Hypothalamus (tissue), 51 donors: ENCODE measurements at regions not wholly inside any gene's neighbourhood (a gene's known extent, or its start where the extent isn't known, plus 50 kb on each side); places are given as distances from the start of the nearest gene placed in this dataset.
"Not testable (repeated sequence)": the region's sequence is repeated elsewhere in the genome, so short reads cannot be mapped to it uniquely, and the experiment has no call there.

Experiments used
- DNase-seq, 51 donors: peaks; one replicate each; lab custom pipeline; 2025; lab: John Stamatoyannopoulos, UW

GRCh38 chr12:131397493-131398181 lies 313.3 kb upstream of the SFSWAP start:
- DNase-seq: no peak

GRCh38 chr12:131399000-131399399 lies 311.9 kb upstream of the SFSWAP start:
- no peak for DNase-seq

DNA sequence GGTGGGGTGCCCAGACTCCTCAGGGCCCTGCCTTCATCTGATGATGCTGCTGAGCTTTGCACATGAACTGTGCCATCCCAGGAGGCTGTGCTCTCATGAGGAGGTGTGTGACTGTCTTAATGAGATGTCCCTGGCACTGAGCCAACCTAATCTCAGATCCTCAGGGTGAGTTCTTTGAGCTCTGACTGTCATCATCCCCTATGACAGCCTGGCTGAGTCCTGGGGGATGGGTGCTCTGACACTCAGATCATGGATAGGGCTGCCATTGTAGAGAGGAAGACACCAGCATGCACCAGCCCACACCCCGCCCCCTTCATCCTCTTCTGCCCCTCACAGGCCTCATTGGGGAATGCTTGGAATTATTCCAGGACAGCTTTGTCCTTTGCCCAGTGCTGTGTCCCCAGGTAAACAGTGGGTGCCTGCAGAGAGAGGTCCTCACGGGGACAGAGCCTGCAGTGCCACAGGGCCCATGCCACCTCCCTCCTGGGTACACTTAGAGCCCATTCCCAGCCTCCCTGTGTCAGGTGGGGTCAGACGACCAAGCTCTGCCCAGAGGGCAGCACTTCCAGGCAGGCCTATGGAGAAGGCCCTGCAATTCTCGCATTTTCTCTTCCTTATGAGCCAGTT lies 310.1 kb upstream of the SFSWAP start:
- DNase-seq: not testable (repeated sequence)

- peak in 4 of 51 donors; percentile 7 to 23 (median 16) for DNase-seq
Measured at GRCh38 chr12:131401907-131402633, 308.8 kb upstream of the SFSWAP start.

- no peak for DNase-seq
Measured at GRCh38 chr12:131402781-131403396, 308.0 kb upstream of the SFSWAP start.

DNA sequence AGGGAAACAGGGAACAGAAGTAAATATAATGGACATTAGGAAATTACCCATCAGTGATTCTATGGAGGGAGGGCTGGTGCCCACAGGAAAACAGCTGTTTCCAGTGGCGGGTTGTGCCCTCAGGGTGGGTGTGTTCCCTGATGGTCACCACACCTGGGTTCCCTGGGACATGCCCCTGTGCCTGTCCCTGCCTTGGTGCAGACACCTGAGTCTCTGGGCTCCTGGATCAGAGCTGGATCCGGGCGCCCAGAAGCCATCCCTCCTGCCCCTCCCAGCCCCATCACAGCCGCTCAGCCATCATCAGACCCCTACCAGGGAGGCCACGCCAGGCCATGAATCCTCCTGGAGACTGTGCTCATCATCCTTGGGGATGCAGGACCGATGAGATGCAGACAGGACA lies 307.2 kb upstream of the SFSWAP start:
- DNase-seq: no peak

DNA sequence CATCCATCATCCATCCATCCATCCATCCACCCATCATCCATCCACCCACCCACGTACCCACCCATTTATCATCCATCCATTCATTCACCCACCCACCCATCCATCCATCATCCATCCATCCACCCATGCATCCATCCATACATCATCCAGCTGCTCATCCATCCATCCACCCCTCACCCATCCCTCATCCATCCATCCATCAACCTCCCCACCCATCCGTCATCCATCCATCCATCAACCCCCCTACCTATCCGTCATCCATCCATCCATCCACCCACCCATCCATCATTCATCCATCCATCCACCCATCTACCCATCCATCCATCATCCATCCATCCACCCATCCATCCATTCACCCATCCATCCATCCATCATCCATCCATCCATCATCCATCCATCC lies 306.2 kb upstream of the SFSWAP start:
- no peak for DNase-seq

DNA sequence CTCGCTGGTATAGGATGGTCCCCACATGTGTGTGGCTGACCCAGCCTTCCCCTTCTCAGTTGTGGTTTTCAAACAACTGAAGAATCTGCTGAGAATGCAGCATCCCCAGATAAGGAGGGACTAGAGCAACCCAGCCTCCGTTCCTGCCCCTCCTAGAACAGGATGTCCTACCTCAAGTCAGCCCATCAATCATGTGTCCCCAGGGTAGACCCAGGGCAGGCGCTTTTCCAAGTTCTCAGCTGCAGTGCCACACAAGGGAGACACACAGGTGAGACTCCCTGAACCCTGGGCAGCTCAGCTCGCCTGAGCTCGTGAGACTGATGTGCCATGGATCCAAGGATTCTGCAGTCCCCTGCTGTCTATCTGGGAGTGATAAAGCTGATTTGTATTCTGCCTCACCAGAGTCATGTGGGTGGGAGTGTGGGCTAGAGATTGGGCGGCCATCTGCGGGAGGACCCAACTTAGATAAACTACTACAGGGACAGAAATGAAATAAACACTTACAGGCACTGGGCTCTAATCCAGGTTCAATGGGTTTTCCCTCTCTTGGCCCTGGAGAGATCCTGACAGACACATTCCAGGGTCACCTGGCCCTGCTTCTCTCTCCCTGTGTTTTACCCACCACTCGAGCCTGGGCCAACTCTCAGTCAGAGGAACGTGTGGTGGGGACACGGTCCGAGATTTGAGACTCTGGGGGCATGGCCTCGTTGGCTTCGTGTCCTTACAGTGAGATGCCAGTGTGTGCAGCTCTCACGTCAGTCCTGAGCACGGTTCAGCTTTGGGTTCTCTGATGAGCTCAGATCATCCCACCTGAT lies 303.5 kb upstream of the SFSWAP start:
- DNase-seq: no peak

DNA sequence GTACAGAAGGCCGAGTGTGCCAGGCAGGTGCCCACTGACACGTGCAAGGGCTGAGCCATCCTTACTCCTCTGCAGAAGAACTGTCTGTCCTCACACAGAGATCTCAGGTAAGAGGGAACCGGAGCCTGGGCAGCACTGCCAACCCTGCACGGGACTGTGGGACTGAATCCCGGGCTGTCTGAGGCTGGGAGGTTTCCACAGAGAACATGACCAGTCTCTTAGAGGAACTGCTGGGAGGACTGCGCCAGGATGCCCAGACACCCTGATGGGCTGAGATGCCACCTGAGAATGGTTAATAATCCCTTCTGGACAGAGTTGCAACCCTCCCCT lies 302.9 kb upstream of the SFSWAP start:
- DNase-seq: no peak

- no peak for DNase-seq
Measured at GRCh38 chr12:131408484-131408883, 302.4 kb upstream of the SFSWAP start.

GRCh38 chr12:131409211-131409610 lies 301.7 kb upstream of the SFSWAP start:
- DNase-seq: no peak

- DNase-seq: not testable (repeated sequence)
Measured at GRCh38 chr12:131411827-131412226, 299.1 kb upstream of the SFSWAP start.

DNA sequence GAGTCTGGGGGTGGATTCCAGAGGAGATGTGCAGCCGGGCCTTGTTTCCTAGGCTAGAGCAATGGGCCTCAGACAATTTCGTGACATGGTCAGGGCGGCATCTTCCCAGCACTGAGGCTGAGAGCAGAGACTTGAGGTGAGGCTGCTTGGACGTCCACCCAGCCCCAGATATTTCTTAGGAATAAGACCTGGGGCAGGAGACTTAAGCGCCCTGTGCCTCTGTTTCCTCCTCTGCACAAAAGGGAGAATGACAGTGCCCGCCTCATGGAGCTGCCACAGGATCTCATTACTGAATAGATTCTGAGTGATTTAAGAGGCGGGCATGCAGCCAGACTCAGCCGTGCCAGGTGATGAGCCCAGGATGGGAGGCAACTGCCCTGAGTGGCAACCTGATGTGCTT lies 297.9 kb upstream of the SFSWAP start:
- DNase-seq: peak in 1 of 51 donors; percentile 1

DNA sequence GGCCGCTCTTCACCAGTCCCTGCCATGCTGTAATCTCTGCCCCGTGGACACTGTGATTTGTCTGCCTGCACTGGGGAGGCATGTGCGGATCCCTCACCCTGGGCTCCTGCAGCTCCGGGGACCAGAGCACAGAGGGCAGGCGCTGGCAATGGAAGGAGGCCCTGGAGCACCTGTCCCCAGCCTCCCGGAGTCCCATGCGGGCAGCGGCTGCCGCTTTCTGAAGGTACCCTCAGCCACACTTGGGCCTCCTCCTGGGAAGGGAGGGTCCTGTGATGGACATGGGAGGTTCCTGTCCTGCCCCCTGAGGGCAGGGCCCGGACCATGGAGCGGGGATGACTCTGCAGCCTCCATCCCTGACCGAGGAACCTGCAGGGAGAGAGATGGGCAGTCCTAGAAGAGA lies 297.4 kb upstream of the SFSWAP start:
- DNase-seq: no peak

GRCh38 chr12:131414155-131414922 lies 296.6 kb upstream of the SFSWAP start:
- not testable (repeated sequence) for DNase-seq

- DNase-seq: no peak
Measured at GRCh38 chr12:131415781-131416180, 295.1 kb upstream of the SFSWAP start.

- peak in 1 of 51 donors; percentile 12 for DNase-seq
Measured at GRCh38 chr12:131418121-131418520, 292.8 kb upstream of the SFSWAP start.

GRCh38 chr12:131418884-131419283 lies 292.0 kb upstream of the SFSWAP start:
- DNase-seq: no peak

GRCh38 chr12:131420867-131421447 lies 289.9 kb upstream of the SFSWAP start:
- DNase-seq: no peak
